ENCODE measurements at regions not wholly inside any gene's neighbourhood (a gene's known extent, or its start where the extent isn't known, plus 50 kb on each side); places are given as distances from the start of the nearest gene placed in this dataset.

- no peak for DNase-seq (ENCODE audit: low spot score)
These were observed 209.5 kb upstream of the TWIST2 start for GRCh38 chr2:238638100-238638981.

- DNase-seq (ENCODE audit: low spot score), result no peak
These were observed 208.8 kb upstream of the TWIST2 start for GRCh38 chr2:238638982-238639628.

- no peak for DNase-seq (ENCODE audit: low spot score)
These were observed 207.4 kb upstream of the TWIST2 start for GRCh38 chr2:238640486-238640885.

- DNase-seq (ENCODE audit: low spot score), result no peak
These were observed 204.9 kb upstream of the TWIST2 start for GRCh38 chr2:238642973-238643372.

- DNase-seq (ENCODE audit: low spot score), result no peak
These were observed 204.4 kb upstream of the TWIST2 start for GRCh38 chr2:238643400-238643907.

GRCh38 chr2:238644095-238645081 lies 203.5 kb upstream of the TWIST2 start:
- DNase-seq (ENCODE audit: low spot score), result peak; percentile 90

GRCh38 chr2:238645095-238645494 lies 202.8 kb upstream of the TWIST2 start:
- DNase-seq (ENCODE audit: low spot score), result no peak

- no peak for DNase-seq (ENCODE audit: low spot score)
These were observed 202.2 kb upstream of the TWIST2 start for GRCh38 chr2:238645716-238646115.

GRCh38 chr2:238646281-238646680 lies 201.6 kb upstream of the TWIST2 start:
- DNase-seq (ENCODE audit: low spot score), result no peak

GRCh38 chr2:238646803-238647202 lies 201.1 kb upstream of the TWIST2 start:
- DNase-seq (ENCODE audit: low spot score), result no peak

- DNase-seq (ENCODE audit: low spot score), result no peak
These were observed 198.8 kb upstream of the TWIST2 start for GRCh38 chr2:238649123-238649522.

- no peak for DNase-seq (ENCODE audit: low spot score)
These were observed 197.9 kb upstream of the TWIST2 start for GRCh38 chr2:238649936-238650518.

GRCh38 chr2:238650536-238650935 lies 197.3 kb upstream of the TWIST2 start:
- DNase-seq (ENCODE audit: low spot score), result no peak

- no peak for DNase-seq (ENCODE audit: low spot score)
These were observed 196.4 kb upstream of the TWIST2 start for GRCh38 chr2:238651306-238652052.

GRCh38 chr2:238652053-238652770 lies 195.7 kb upstream of the TWIST2 start:
- no peak for DNase-seq (ENCODE audit: low spot score)

GRCh38 chr2:238652771-238653157 lies 195.1 kb upstream of the TWIST2 start:
- DNase-seq (ENCODE audit: low spot score), result no peak

- DNase-seq (ENCODE audit: low spot score), result no peak
These were observed 194.3 kb upstream of the TWIST2 start for GRCh38 chr2:238653431-238654109.

GRCh38 chr2:238654479-238655197 lies 193.2 kb upstream of the TWIST2 start:
- no peak for DNase-seq (ENCODE audit: low spot score)

Measured in AG08395 (cell line).